K562 (cell line): ENCODE measurements at regions not wholly inside any gene's neighbourhood (a gene's known extent, or its start where the extent isn't known, plus 50 kb on each side); places are given as distances from the start of the nearest gene placed in this dataset.

ENCODE experiments used
- JUND ChIP-seq, 2 experiments: IDR thresholded peaks; 2 replicates in 1 of 2; 3 replicates in 1 of 2; pipeline ENCODE4 v1.6.1; 2011; ENCODE audit warnings: borderline replicate concordance in 2 of 2, low read depth in 2 of 2, low read length in 2 of 2, improper control_type of control experiment in 1 of 2, missing biosample characterization in 1 of 2, missing genetic modification characterization in 1 of 2, missing genetic modification reagents in 1 of 2
- MAFF ChIP-seq: IDR thresholded peaks from 2 replicates; pipeline ENCODE4 v1.6.1; 2012; ENCODE audit warnings: low read length, improper control_type of control experiment
- PCBP1 ChIP-seq: fragments of 200-400 bp; formaldehyde crosslinking; IDR thresholded peaks from 2 replicates; pipeline ENCODE4 v1.6.1; 2018; ENCODE audit warnings: mild to moderate bottlenecking, low read depth, low read length; ENCODE audit not compliant: poor library complexity, severe bottlenecking
- PHTF2 ChIP-seq: fragments of 250-450 bp; sonication (Bioruptor Pico); IDR thresholded peaks from 2 replicates; pipeline ENCODE4 v1.5.0; 2021; ENCODE audit warnings: mild to moderate bottlenecking
- PML ChIP-seq: IDR thresholded peaks from 2 replicates; pipeline ENCODE4 v1.6.1; 2012; ENCODE audit warnings: low read length, inconsistent platforms
- TAF1 ChIP-seq: IDR thresholded peaks from 2 replicates; pipeline ENCODE4 v1.6.1; 2011; ENCODE audit warnings: mild to moderate bottlenecking, low read length, moderate library complexity; ENCODE audit not compliant: insufficient read depth, control insufficient read depth, severe bottlenecking; ENCODE audit errors: extremely low read depth
- ZNF121 ChIP-seq: sonication (generic); formaldehyde crosslinking; conservative IDR thresholded peaks from 2 replicates; pipeline ENCODE4 v1.8.0; 2022; ENCODE audit warnings: missing genetic modification reagents
- ZSCAN29 ChIP-seq: fragments of 450-650 bp; IDR thresholded peaks from 2 replicates; pipeline ENCODE4 v1.6.1; 2017
- ZZZ3 ChIP-seq: fragments of 450-650 bp; IDR thresholded peaks from 2 replicates; pipeline ENCODE4 v1.6.1; 2016; ENCODE audit warnings: antibody characterized with exemption, mild to moderate bottlenecking, moderate library complexity
- TF ChIP-seq, protein P1 (sequence below): fragments of 450-650 bp; IDR thresholded peaks from 2 replicates; pipeline ENCODE4 v1.6.1; 2017; ENCODE audit warnings: antibody characterized with exemption
- TF ChIP-seq, protein P2 (sequence below): fragments of 450-650 bp; IDR thresholded peaks from 2 replicates; pipeline ENCODE4 v1.6.1; 2017; ENCODE audit warnings: mild to moderate bottlenecking, moderate library complexity

DNA sequence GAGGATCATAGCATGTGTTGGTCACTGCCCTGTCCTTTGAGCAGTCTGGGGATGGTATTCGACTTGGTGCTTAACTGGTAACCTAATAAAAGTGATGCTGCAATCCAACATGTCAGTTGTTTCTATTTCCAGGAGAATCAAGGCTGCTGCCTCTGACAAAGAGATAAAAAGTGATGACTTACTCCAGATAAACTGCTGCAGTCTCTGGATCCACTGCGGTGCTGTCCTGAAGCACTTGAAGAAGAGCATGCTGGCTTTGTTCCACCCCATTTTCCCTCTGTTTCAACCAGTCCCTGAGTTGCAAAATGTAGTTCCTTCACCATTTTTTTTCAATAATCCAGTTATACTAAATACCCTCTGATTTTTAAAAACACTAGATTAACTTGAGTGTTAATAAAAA, 403.5 kb upstream of the ANKRD30A start (continued):
- TF ChIP-seq ZZZ3 (no peak), PML (no peak), ZNF121 (no peak), PHTF2 (no peak), ZSCAN29 (no peak), TAF1 (no peak), PCBP1 (no peak), MAFF (no peak), JUND (IDR thresholded peaks at IDR 0.05; ENCODE audit: borderline replicate concordance, low read depth, low read length) (no peak), JUND (tag; IDR thresholded peaks at IDR 0.05; ENCODE audit: borderline replicate concordance, low read depth, low read length) (no peak)
- TF ChIP-seq, protein P1, sequence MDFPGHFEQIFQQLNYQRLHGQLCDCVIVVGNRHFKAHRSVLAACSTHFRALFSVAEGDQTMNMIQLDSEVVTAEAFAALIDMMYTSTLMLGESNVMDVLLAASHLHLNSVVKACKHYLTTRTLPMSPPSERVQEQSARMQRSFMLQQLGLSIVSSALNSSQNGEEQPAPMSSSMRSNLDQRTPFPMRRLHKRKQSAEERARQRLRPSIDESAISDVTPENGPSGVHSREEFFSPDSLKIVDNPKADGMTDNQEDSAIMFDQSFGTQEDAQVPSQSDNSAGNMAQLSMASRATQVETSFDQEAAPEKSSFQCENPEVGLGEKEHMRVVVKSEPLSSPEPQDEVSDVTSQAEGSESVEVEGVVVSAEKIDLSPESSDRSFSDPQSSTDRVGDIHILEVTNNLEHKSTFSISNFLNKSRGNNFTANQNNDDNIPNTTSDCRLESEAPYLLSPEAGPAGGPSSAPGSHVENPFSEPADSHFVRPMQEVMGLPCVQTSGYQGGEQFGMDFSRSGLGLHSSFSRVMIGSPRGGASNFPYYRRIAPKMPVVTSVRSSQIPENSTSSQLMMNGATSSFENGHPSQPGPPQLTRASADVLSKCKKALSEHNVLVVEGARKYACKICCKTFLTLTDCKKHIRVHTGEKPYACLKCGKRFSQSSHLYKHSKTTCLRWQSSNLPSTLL = no peak
- TF ChIP-seq, protein P2, sequence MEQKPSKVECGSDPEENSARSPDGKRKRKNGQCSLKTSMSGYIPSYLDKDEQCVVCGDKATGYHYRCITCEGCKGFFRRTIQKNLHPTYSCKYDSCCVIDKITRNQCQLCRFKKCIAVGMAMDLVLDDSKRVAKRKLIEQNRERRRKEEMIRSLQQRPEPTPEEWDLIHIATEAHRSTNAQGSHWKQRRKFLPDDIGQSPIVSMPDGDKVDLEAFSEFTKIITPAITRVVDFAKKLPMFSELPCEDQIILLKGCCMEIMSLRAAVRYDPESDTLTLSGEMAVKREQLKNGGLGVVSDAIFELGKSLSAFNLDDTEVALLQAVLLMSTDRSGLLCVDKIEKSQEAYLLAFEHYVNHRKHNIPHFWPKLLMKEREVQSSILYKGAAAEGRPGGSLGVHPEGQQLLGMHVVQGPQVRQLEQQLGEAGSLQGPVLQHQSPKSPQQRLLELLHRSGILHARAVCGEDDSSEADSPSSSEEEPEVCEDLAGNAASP = no peak
